H9 (cell line): ENCODE measurements at regions not wholly inside any gene's neighbourhood (a gene's known extent, or its start where the extent isn't known, plus 50 kb on each side); places are given as distances from the start of the nearest gene placed in this dataset.

Experiments
- DNase-seq: peaks from one replicate; pipeline ENCODE4 v3.0.0-alpha.2; 2017
- H2AFZ ChIP-seq: one replicate; pipeline ENCODE4 v1.6.1; 2013; ENCODE audit warnings: mild to moderate bottlenecking, low read length, control low read depth, moderate library complexity
- H2AK5ac ChIP-seq: 2 replicates; pipeline ENCODE4 v1.6.1; 2013; ENCODE audit warnings: low read length, control low read depth, mixed read lengths; ENCODE audit not compliant: insufficient read length
- H2BK120ac ChIP-seq: one replicate; pipeline ENCODE4 v1.6.1; 2013; ENCODE audit warnings: low read depth, mild to moderate bottlenecking, low read length, control low read depth, inconsistent platforms; ENCODE audit not compliant: poor library complexity, severe bottlenecking
- H2BK12ac ChIP-seq: 2 replicates; pipeline ENCODE4 v1.6.1; 2013; ENCODE audit warnings: low read length, control low read depth, mixed read lengths, low read depth; ENCODE audit not compliant: insufficient read length
- H2BK15ac ChIP-seq: 2 replicates; pipeline ENCODE4 v1.6.1; 2013; ENCODE audit warnings: low read depth, low read length, control low read depth
- H2BK20ac ChIP-seq: one replicate; pipeline ENCODE4 v1.6.1; 2013; ENCODE audit warnings: low read depth, mild to moderate bottlenecking, low read length, control low read depth, inconsistent platforms; ENCODE audit not compliant: poor library complexity, severe bottlenecking
- H2BK5ac ChIP-seq: 2 replicates; pipeline ENCODE4 v1.6.1; 2013; ENCODE audit warnings: low read length, control low read depth, mixed read lengths; ENCODE audit not compliant: insufficient read length
- H3K14ac ChIP-seq: 2 replicates; pipeline ENCODE4 v1.6.1; 2013; ENCODE audit warnings: low read length, control low read depth; ENCODE audit not compliant: insufficient read depth
- H3K18ac ChIP-seq: 2 replicates; pipeline ENCODE4 v1.6.1; 2013; ENCODE audit warnings: low read depth, mild to moderate bottlenecking, mixed read lengths, low read length, control low read depth; ENCODE audit not compliant: insufficient read length
- H3K23ac ChIP-seq: 2 replicates; pipeline ENCODE4 v1.6.1; 2013; ENCODE audit warnings: low read length, control low read depth, mixed read lengths, low read depth; ENCODE audit not compliant: insufficient read length
- H3K23me2 ChIP-seq: 2 replicates; pipeline ENCODE4 v1.6.1; 2013; ENCODE audit warnings: low read depth, mild to moderate bottlenecking, mixed read lengths, low read length, control low read depth; ENCODE audit not compliant: insufficient read length, poor library complexity, severe bottlenecking
- H3K27ac ChIP-seq: 2 replicates; pipeline ENCODE4 v1.5.1; 2013; ENCODE audit warnings: low read length, control low read depth, mixed read lengths, low read depth; ENCODE audit not compliant: insufficient read length
- H3K27me3 ChIP-seq: 2 replicates; pipeline ENCODE4 v1.6.1; 2013; ENCODE audit warnings: low read length, control low read depth, inconsistent platforms; ENCODE audit not compliant: insufficient read depth
- H3K4ac ChIP-seq: 2 replicates; pipeline ENCODE4 v1.6.1; 2013; ENCODE audit warnings: low read depth, mild to moderate bottlenecking, control low read depth, inconsistent platforms, low read length, moderate library complexity
- H3K4me1 ChIP-seq: 2 replicates; pipeline ENCODE4 v1.6.1; 2013; ENCODE audit warnings: low read length, control low read depth, inconsistent platforms; ENCODE audit not compliant: insufficient read depth
- H3K4me2 ChIP-seq: 2 replicates; pipeline ENCODE4 v1.6.1; 2013; ENCODE audit warnings: low read length, control low read depth, mixed read lengths; ENCODE audit not compliant: insufficient read length, insufficient read depth
- H3K56ac ChIP-seq: 2 replicates; pipeline ENCODE4 v1.6.1; 2013; ENCODE audit warnings: low read depth, mild to moderate bottlenecking, mixed read lengths, low read length, control low read depth; ENCODE audit not compliant: insufficient read length
- H3K79me1 ChIP-seq: 2 replicates; pipeline ENCODE4 v1.6.1; 2013; ENCODE audit warnings: low read depth, mild to moderate bottlenecking, moderate library complexity, low read length, control low read depth, inconsistent platforms; ENCODE audit not compliant: insufficient read depth, poor library complexity, severe bottlenecking
- H3K79me2 ChIP-seq: 2 replicates; pipeline ENCODE4 v1.6.1; 2013; ENCODE audit warnings: low read length, control low read depth, inconsistent platforms; ENCODE audit not compliant: insufficient read depth
- H3K9ac ChIP-seq: 2 replicates; pipeline ENCODE4 v1.6.1; 2013; ENCODE audit warnings: low read length, control low read depth, mixed read lengths; ENCODE audit not compliant: insufficient read length; ENCODE audit errors: extremely low read depth
- H3K9me3 ChIP-seq: one replicate; pipeline ENCODE4 v1.6.1; 2013; ENCODE audit warnings: low read depth, low read length, inconsistent platforms; ENCODE audit not compliant: control insufficient read depth
- H3T11ph ChIP-seq: one replicate; pipeline ENCODE4 v1.6.1; 2013; ENCODE audit warnings: mild to moderate bottlenecking, low read length, control low read depth, inconsistent platforms
- H4K20me1 ChIP-seq: one replicate; pipeline ENCODE4 v1.6.1; 2013; ENCODE audit not compliant: control insufficient read depth, insufficient read length, insufficient read depth
- H4K5ac ChIP-seq: 2 replicates; pipeline ENCODE4 v1.6.1; 2013; ENCODE audit warnings: low read depth, mild to moderate bottlenecking, mixed read lengths, low read length, control low read depth; ENCODE audit not compliant: insufficient read length
- H4K8ac ChIP-seq: replicated peaks from 2 replicates; pipeline ENCODE4 v1.6.1; 2013; ENCODE audit warnings: low read length, control low read depth, mixed read lengths, low read depth; ENCODE audit not compliant: insufficient read length
- H4K91ac ChIP-seq: 2 replicates; pipeline ENCODE4 v1.6.1; 2013; ENCODE audit warnings: low read depth, mild to moderate bottlenecking, moderate library complexity, mixed read lengths, low read length, control low read depth; ENCODE audit not compliant: insufficient read length
- H3K27ac Mint-ChIP-seq, 3 experiments: 2 replicates in 2 of 3; 3 replicates in 1 of 3; pipeline ENCODE4 v1.8.0; 2020 to 2021; ENCODE audit warnings: mixed read lengths in 3 of 3, mild to moderate bottlenecking in 1 of 3, moderate library complexity in 1 of 3
- H3K27me3 Mint-ChIP-seq: 2 replicates; pipeline ENCODE4 v1.8.0; 2021; ENCODE audit warnings: low read depth, mild to moderate bottlenecking, moderate library complexity, mixed read lengths
- H3K36me3 Mint-ChIP-seq, 3 experiments: 2 replicates in 2 of 3; 3 replicates in 1 of 3; pipeline ENCODE4 v1.8.0; 2020 to 2021; ENCODE audit warnings: low read depth in 3 of 3, mixed read lengths in 3 of 3; ENCODE audit not compliant: insufficient read depth in 1 of 3
- H3K4me1 Mint-ChIP-seq, 2 experiments: 2 replicates each; pipeline ENCODE4 v1.8.0; 2020; ENCODE audit warnings: mixed read lengths in 2 of 2
- H3K4me3 Mint-ChIP-seq, 2 experiments: 2 replicates in 1 of 2; 3 replicates in 1 of 2; pipeline ENCODE4 v1.8.0; 2020 to 2021; ENCODE audit warnings: mild to moderate bottlenecking in 2 of 2, mixed read lengths in 2 of 2, moderate library complexity in 1 of 2
- H3K9me3 Mint-ChIP-seq, 2 experiments: 2 replicates in 1 of 2; 3 replicates in 1 of 2; pipeline ENCODE4 v1.8.0; 2020; ENCODE audit warnings: mild to moderate bottlenecking in 2 of 2, mixed read lengths in 2 of 2, moderate library complexity in 1 of 2
- WGBS: extraction: QIAGEN DNeasy Blood & Tissue Kit; methylation state at CpG from one replicate; pipeline ENCODE4 v1.1.7; 2013; ENCODE audit warnings: missing lambda C conversion rate, low lambda C conversion rate, mixed read lengths; ENCODE audit not compliant: insufficient read length; ENCODE audit errors: extremely low coverage; 5-methylcytosine and 5-hydroxymethylcytosine counted together
- TF ChIP-seq, protein P1 (sequence below): fragments of 200-600 bp; sonication (generic); conservative IDR thresholded peaks from 3 replicates; pipeline ENCODE4 v1.8.0; 2021; ENCODE audit warnings: antibody characterized with exemption, mild to moderate bottlenecking

GRCh38 chr4:148540622-148541326 is 98.6 kb upstream of the NR3C2 start:
- Histone ChIP-seq H3K27me3 (no peaks in the 10 kb centered on the region), H2BK5ac (no peak overlapping the region), H3K23me2 (no peaks in the 10 kb centered on the region), H2BK20ac (no peak overlapping the region), H3K23ac (no peak overlapping the region), H3K14ac (no peak overlapping the region), H3K27ac (no peak overlapping the region), H3T11ph (no peak overlapping the region), H4K8ac (no peak overlapping the region), H3K79me1 (no peaks in the 10 kb centered on the region), H3K4ac (no peak overlapping the region), H2AFZ (no peak overlapping the region), H2BK15ac (no peak overlapping the region), H4K91ac (no peak overlapping the region), H4K5ac (no peak overlapping the region), H2AK5ac (no peak overlapping the region), H3K56ac (no peak overlapping the region), H4K20me1 (no peaks in the 10 kb centered on the region), H3K4me1 (no peaks in the 10 kb centered on the region), H3K9me3 (no peaks in the 10 kb centered on the region), H3K18ac (no peak overlapping the region), H3K79me2 (no peaks in the 10 kb centered on the region), H2BK12ac (no peak overlapping the region), H3K4me2 (no peak overlapping the region), H3K9ac (no peak overlapping the region), H2BK120ac (no peak overlapping the region)
- TF ChIP-seq, protein P1, sequence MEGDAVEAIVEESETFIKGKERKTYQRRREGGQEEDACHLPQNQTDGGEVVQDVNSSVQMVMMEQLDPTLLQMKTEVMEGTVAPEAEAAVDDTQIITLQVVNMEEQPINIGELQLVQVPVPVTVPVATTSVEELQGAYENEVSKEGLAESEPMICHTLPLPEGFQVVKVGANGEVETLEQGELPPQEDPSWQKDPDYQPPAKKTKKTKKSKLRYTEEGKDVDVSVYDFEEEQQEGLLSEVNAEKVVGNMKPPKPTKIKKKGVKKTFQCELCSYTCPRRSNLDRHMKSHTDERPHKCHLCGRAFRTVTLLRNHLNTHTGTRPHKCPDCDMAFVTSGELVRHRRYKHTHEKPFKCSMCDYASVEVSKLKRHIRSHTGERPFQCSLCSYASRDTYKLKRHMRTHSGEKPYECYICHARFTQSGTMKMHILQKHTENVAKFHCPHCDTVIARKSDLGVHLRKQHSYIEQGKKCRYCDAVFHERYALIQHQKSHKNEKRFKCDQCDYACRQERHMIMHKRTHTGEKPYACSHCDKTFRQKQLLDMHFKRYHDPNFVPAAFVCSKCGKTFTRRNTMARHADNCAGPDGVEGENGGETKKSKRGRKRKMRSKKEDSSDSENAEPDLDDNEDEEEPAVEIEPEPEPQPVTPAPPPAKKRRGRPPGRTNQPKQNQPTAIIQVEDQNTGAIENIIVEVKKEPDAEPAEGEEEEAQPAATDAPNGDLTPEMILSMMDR, result no peak
- Mint-ChIP-seq H3K36me3 (peaks cover 0 to 2% (median 0%) of the 10 kb centered on the region in 3 experiments; a peak in 1 of 7 replicates), H3K9me3 (no peaks in the 10 kb centered on the region), H3K4me3 (no peak overlapping the region), H3K4me1 (no peaks in the 10 kb centered on the region), H3K27ac (no peak overlapping the region), H3K27me3 (no peaks in the 10 kb centered on the region)
- WGBS, result no CpG with 5 or more reads among the region's 4 CpGs
- DNase-seq, result no peak
